PC-9 (cell line): ENCODE measurements at regions not wholly inside any gene's neighbourhood (a gene's known extent, or its start where the extent isn't known, plus 50 kb on each side); places are given as distances from the start of the nearest gene placed in this dataset.

Experiments used
- BruUV-seq: library from RNA; stranded (reverse); fragments of 400-500 nt; replicated peaks from 2 replicates; lab custom pipeline; 2021; lab: Mats Ljungman, UMichigan
- CTCF ChIA-PET: fragments of 300-600 bp; sonication (Branson Sonifier 250); formaldehyde crosslinking; loops from one replicate; lab custom pipeline; 2022; ENCODE audit warnings: antibody characterized with exemption; lab: Charles Lee
- POLR2A ChIA-PET: fragments of 300-600 bp; sonication (Branson Sonifier 250); formaldehyde crosslinking; loops from one replicate; lab custom pipeline; 2022; ENCODE audit warnings: antibody characterized with exemption; ENCODE audit not compliant: unreplicated experiment; lab: Charles Lee
- DNase-seq, 2 experiments: peaks; one replicate each; pipeline versions ENCODE4 v3.0.0 to v3.0.0-alpha.2; 2015 to 2022; ENCODE audit warnings: mixed read lengths in 1 of 2
- H2AFZ ChIP-seq: fragments of 200-600 bp; sonication (generic); 2 replicates; pipeline ENCODE4 v1.8.1; 2017; ENCODE audit warnings: antibody characterized with exemption
- H3F3A ChIP-seq: fragments of 200-600 bp; sonication (generic); 2 replicates; pipeline ENCODE4 v1.8.1; 2017; ENCODE audit warnings: antibody characterized with exemption, mild to moderate bottlenecking, low read depth; ENCODE audit not compliant: insufficient read depth
- H3K27ac ChIP-seq: fragments of 200-600 bp; sonication (generic); 2 replicates; pipeline ENCODE4 v1.6.1; 2016; ENCODE audit warnings: mixed run types
- H3K27me3 ChIP-seq: fragments of 200-600 bp; sonication (generic); 2 replicates; pipeline ENCODE4 v1.6.1; 2016; ENCODE audit warnings: low read depth, mixed run types; ENCODE audit not compliant: insufficient read depth
- H3K36me3 ChIP-seq: fragments of 200-600 bp; sonication (generic); 2 replicates; pipeline ENCODE4 v1.6.1; 2016; ENCODE audit warnings: low read depth, mixed run types
- H3K4me1 ChIP-seq: fragments of 200-600 bp; sonication (generic); replicated peaks from 2 replicates; pipeline ENCODE4 v1.6.1; 2016; ENCODE audit warnings: mixed run types; ENCODE audit not compliant: insufficient read depth
- H3K4me2 ChIP-seq: fragments of 200-600 bp; sonication (generic); 2 replicates; pipeline ENCODE4 v1.6.1; 2017; ENCODE audit warnings: mixed run types
- H3K4me3 ChIP-seq: fragments of 200-600 bp; sonication (generic); 2 replicates; pipeline ENCODE4 v1.6.1; 2016; ENCODE audit warnings: mixed run types
- H3K79me2 ChIP-seq: fragments of 200-600 bp; sonication (generic); 2 replicates; pipeline ENCODE4 v1.6.1; 2017; ENCODE audit warnings: low read depth, mixed run types
- H3K9me2 ChIP-seq: fragments of 200-600 bp; sonication (generic); 2 replicates; pipeline ENCODE4 v1.8.1; 2017; ENCODE audit warnings: mild to moderate bottlenecking; ENCODE audit not compliant: insufficient read depth
- H3K9me3 ChIP-seq: fragments of 200-600 bp; sonication (generic); 2 replicates; pipeline ENCODE4 v1.8.1; 2016; ENCODE audit warnings: low read depth; ENCODE audit not compliant: insufficient read depth
- H4K20me1 ChIP-seq: fragments of 200-600 bp; sonication (generic); 2 replicates; pipeline ENCODE4 v1.8.1; 2017; ENCODE audit not compliant: insufficient read depth
- CTCF ChIP-seq: fragments of 200-600 bp; sonication (generic); conservative IDR thresholded peaks from 2 replicates; pipeline ENCODE4 v1.6.1; 2017; ENCODE audit warnings: mixed run types, antibody characterized with exemption, mild to moderate bottlenecking, moderate library complexity
- EZH2 ChIP-seq: fragments of 200-600 bp; sonication (generic); IDR thresholded peaks from 2 replicates; pipeline ENCODE4 v1.8.0; 2017; ENCODE audit warnings: antibody characterized with exemption, low read depth
- intact Hi-C: fragments of 100-400 bp; cut with micrococcal nuclease; formaldehyde crosslinking; loops from one replicate; pipeline ENCODE4 v1.10.0; 2022; ENCODE audit not compliant: unreplicated experiment

DNA sequence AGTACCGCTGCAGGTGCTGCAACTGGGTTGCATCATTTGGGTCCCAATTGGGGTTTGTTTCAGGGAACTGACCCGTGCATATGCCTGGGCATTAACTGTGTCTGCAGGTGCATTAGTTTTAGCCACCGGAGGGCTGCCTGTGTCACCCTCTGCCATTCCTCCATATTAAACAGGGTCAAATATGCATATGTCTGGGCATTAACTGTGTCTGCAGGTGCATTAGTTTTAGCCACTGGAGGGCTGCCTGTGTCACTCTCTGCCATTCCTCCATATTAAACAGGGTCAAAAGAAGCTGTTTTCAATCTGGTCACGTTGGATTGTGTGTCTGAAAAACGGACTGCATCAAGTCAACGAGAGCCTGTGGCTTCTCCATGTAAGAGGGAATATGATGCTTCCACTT lies 1317.0 kb downstream of the TMEM121 start:
- BruUV-seq, result no TSS peak
- peak overlapping the region; percentile 92 for H2AFZ ChIP-seq
- peak overlapping the region; percentile 94 for H3K4me2 ChIP-seq
- no peak overlapping the region for H3K27ac ChIP-seq
- TF ChIP-seq EZH2 (no peak), CTCF (no peak)
- DNase-seq, result no peak
- CTCF ChIA-PET, result interaction anchor here (1.2 kb wide), 1 partner anchor 29 kb away, joined by 4 read pairs; no protein-coding TSS in a partner anchor
- intact Hi-C loops, result no loop called here
- H3K4me1 ChIP-seq, result no peaks in the 10 kb centered on the region; the same call in 1 of the 2 replicates
- H4K20me1 ChIP-seq, result no peaks in the 10 kb centered on the region
- peaks cover 21% of the 10 kb centered on the region; the same call in 1 of the 2 replicates for H3K27me3 ChIP-seq
- no peaks in the 10 kb centered on the region for H3K9me3 ChIP-seq
- no peaks in the 10 kb centered on the region for H3K9me2 ChIP-seq
- H3F3A ChIP-seq, result no peaks in the 10 kb centered on the region
- no peaks in the 10 kb centered on the region for H3K36me3 ChIP-seq
- peak overlapping the region; percentile 71; the same call in 1 of the 2 replicates for H3K4me3 ChIP-seq
- POLR2A ChIA-PET, result no interaction called here
- H3K79me2 ChIP-seq, result no peaks in the 10 kb centered on the region

DNA sequence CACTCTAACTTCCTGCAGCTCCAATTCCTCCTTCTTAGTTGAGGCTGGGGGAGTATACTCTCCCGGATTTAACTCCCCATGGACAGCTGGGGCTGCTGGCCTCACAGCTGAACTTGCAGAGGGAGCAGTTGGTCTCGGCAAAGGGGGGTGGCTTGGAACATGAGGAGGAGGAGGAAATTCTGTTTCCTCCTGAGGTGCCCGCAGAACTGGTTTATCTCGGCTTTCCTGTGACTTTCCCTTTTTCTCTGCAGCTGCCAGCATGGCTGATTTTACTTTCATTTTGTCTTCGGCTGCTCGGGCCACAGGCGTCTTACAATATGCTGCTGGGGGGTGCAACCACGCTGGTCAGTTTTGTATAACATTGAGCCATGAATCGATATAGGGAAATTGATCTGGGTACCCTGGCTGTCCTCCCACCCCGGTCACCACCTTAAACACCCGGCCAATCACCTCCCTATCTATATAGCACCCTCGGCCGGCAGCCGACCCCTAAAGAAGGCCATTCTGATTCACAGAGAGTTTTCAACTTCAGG lies 1317.6 kb downstream of the TMEM121 start:
- H3K9me3 ChIP-seq, result no peaks in the 10 kb centered on the region
- POLR2A ChIA-PET, result no interaction called here
- peak overlapping the region; percentile 92 for H2AFZ ChIP-seq
- no peaks in the 10 kb centered on the region for H3K9me2 ChIP-seq
- peak; percentile 52 to 70 for DNase-seq
- H3K4me3 ChIP-seq, result peak overlapping the region; percentile 71
- no peaks in the 10 kb centered on the region for H4K20me1 ChIP-seq
- H3K27ac ChIP-seq, result no peak overlapping the region
- peaks cover 17% of the 10 kb centered on the region; the same call in 1 of the 2 replicates for H3K27me3 ChIP-seq
- no peaks in the 10 kb centered on the region for H3F3A ChIP-seq
- no peaks in the 10 kb centered on the region for H3K36me3 ChIP-seq
- intact Hi-C loops, result loop anchor here (1.0 kb wide), 1 partner anchor 28 kb away; no protein-coding TSS in a partner anchor
- CTCF ChIA-PET, result interaction anchor here (1.2 kb wide), 1 partner anchor 29 kb away, joined by 4 read pairs; no protein-coding TSS in a partner anchor
- no peaks in the 10 kb centered on the region; the same call in 1 of the 2 replicates for H3K4me1 ChIP-seq
- H3K79me2 ChIP-seq, result no peaks in the 10 kb centered on the region
- TSS peak; percentile 44 for BruUV-seq
- H3K4me2 ChIP-seq, result peak overlapping the region; percentile 94
- no peak for TF ChIP-seq CTCF
- TF ChIP-seq EZH2, result no peak

DNA sequence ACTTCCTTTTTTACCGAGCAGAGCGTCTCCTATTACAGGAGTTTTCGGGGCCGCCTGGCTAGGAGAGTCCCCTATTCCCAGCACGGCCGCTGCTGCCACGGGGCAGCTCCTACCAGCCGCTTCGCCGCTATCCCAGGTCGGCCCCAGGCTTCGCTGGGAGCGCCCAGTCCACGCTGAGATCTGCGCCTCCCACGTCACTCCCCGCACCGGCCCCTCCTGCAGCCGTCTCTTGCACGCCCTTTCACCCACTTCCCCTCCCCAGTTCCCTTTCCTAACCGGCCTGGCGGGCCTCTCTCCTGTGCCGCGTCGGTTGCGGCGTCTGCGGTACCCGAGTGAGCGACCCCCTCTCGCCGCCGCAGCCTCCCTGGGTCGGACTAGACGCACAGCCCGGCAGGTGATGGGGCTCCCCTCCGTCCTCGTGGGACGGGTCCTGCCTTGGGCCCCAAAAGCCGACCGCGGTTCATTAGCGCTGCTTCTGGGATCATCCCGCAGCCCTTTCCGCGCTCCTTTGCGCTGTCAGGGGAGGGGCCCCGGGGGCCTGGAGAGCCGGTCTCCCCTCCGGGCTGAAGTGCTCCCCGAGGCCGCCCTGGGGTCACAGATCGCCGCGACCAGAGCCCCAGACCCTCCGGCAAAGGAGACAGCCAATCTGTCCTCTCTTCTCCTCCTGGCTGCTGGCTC lies 1318.4 kb downstream of the TMEM121 start:
- Histone ChIP-seq H3K4me3 (peak overlapping the region; percentile 71), H3F3A (no peaks in the 10 kb centered on the region), H3K4me1 (no peaks in the 10 kb centered on the region; the same call in 1 of the 2 replicates), H3K27me3 (peaks cover 12% of the 10 kb centered on the region; the same call in 1 of the 2 replicates), H3K4me2 (peak overlapping the region; percentile 94), H3K9me2 (no peaks in the 10 kb centered on the region), H3K27ac (no peak overlapping the region), H4K20me1 (no peaks in the 10 kb centered on the region), H3K9me3 (no peaks in the 10 kb centered on the region), H3K79me2 (no peaks in the 10 kb centered on the region), H3K36me3 (no peaks in the 10 kb centered on the region), H2AFZ (peak overlapping the region; percentile 92)
- CTCF ChIA-PET, result interaction anchor here (1.2 kb wide), 1 partner anchor 28 kb away, joined by 4 read pairs; no protein-coding TSS in a partner anchor
- TF ChIP-seq CTCF (no peak), EZH2 (no peak)
- POLR2A ChIA-PET, result no interaction called here
- intact Hi-C loops, result loop anchor here (1.0 kb wide), 1 partner anchor 28 kb away; no protein-coding TSS in a partner anchor
- peak in 1 of 2 experiments; percentile 43 for DNase-seq
- BruUV-seq, result no TSS peak
